Peyer's patch (tissue), 4 donors: ENCODE measurements at regions not wholly inside any gene's neighbourhood (a gene's known extent, or its start where the extent isn't known, plus 50 kb on each side); places are given as distances from the start of the nearest gene placed in this dataset.

Source experiments
- DNase-seq, 3 donors: peaks; one replicate each; pipeline ENCODE4 v3.0.0-alpha.2; 2017 to 2019
- H3K27ac ChIP-seq, 4 donors: fragments of 200-600 bp; sonication (generic); one replicate each; pipeline ENCODE4 v1.5.1; 2016 to 2019
- H3K27me3 ChIP-seq, 2 donors: fragments of 200-600 bp; sonication (generic); one replicate each; pipeline ENCODE4 v1.5.1; 2019
- H3K36me3 ChIP-seq, 3 donors: fragments of 200-600 bp; sonication (generic); one replicate each; pipeline ENCODE4 v1.5.1; 2016 to 2019
- H3K4me1 ChIP-seq, 4 donors: fragments of 200-600 bp; sonication (generic); one replicate each; pipeline ENCODE4 v1.5.1; 2016 to 2019
- H3K4me3 ChIP-seq, 4 donors: fragments of 200-600 bp; sonication (generic); 1 replicate in 3 of 4; 2 replicates in 1 of 4; pipeline ENCODE4 v1.5.1; 2016 to 2019; ENCODE audit warnings: mild to moderate bottlenecking in 1 of 4
- H3K9me3 ChIP-seq, 4 donors: fragments of 200-600 bp; sonication (generic); one replicate each; pipeline ENCODE4 v1.5.1; 2016 to 2019; ENCODE audit warnings: mild to moderate bottlenecking in 1 of 4
- CTCF ChIP-seq, 6 experiments: fragments of 450-650 bp in 4 of 6; fragments of 200-600 bp in 2 of 6; sonication (generic) in 1 of 6; IDR thresholded peaks; one replicate each; pipeline ENCODE4 v1.5.1; 2017 to 2019; ENCODE audit warnings: antibody characterized with exemption in 6 of 6, mild to moderate bottlenecking in 3 of 6, moderate library complexity in 1 of 6
- POLR2A ChIP-seq, 2 donors: fragments of 450-650 bp; IDR thresholded peaks; one replicate each; pipeline ENCODE4 v1.5.1; 2017; ENCODE audit warnings: antibody characterized with exemption in 2 of 2, mild to moderate bottlenecking in 2 of 2, moderate library complexity in 2 of 2

- H3K27me3 ChIP-seq = no peaks in the 10 kb centered on the region
- TF ChIP-seq POLR2A (IDR thresholded peaks at IDR 0.05) (no peak), CTCF (IDR thresholded peaks at IDR 0.05) (no peak)
- no peaks in the 10 kb centered on the region for H3K36me3 ChIP-seq
- no peak for DNase-seq
- no peak overlapping the region for H3K27ac ChIP-seq
- no peaks in the 10 kb centered on the region for H3K9me3 ChIP-seq
- no peak overlapping the region for H3K4me3 ChIP-seq
- no peaks in the 10 kb centered on the region for H3K4me1 ChIP-seq
Measured at GRCh38 chr6:92363111-92363510, 1056.2 kb downstream of the EPHA7 start.

GRCh38 chr6:92362404-92362803 is 1057.0 kb downstream of the EPHA7 start:
- H3K9me3 ChIP-seq = no peaks in the 10 kb centered on the region
- no peak for DNase-seq

GRCh38 chr6:92361990-92362389 is 1057.4 kb downstream of the EPHA7 start:
- Histone ChIP-seq H3K27ac (no peak overlapping the region), H3K4me3 (no peak overlapping the region), H3K4me1 (no peaks in the 10 kb centered on the region), H3K36me3 (no peaks in the 10 kb centered on the region), H3K9me3 (no peaks in the 10 kb centered on the region), H3K27me3 (no peaks in the 10 kb centered on the region)
- TF ChIP-seq POLR2A (IDR thresholded peaks at IDR 0.05) (no peak), CTCF (IDR thresholded peaks at IDR 0.05) (no peak)
- no peak for DNase-seq

More at GRCh38 chr6:92362404-92362803, 1057.0 kb downstream of the EPHA7 start:
- H3K4me1 ChIP-seq = no peaks in the 10 kb centered on the region
- TF ChIP-seq CTCF (IDR thresholded peaks at IDR 0.05) (no peak), POLR2A (IDR thresholded peaks at IDR 0.05) (no peak)
- H3K27me3 ChIP-seq = no peaks in the 10 kb centered on the region
- no peak overlapping the region for H3K4me3 ChIP-seq
- no peaks in the 10 kb centered on the region for H3K36me3 ChIP-seq
- H3K27ac ChIP-seq = no peak overlapping the region

GRCh38 chr6:92354270-92354829 is 1065.0 kb downstream of the EPHA7 start:
- no peak for TF ChIP-seq CTCF (IDR thresholded peaks at IDR 0.05)
- TF ChIP-seq POLR2A (IDR thresholded peaks at IDR 0.05) = no peak
- H3K27me3 ChIP-seq = no peaks in the 10 kb centered on the region
- H3K9me3 ChIP-seq = no peaks in the 10 kb centered on the region
- no peak overlapping the region for H3K4me3 ChIP-seq
- H3K4me1 ChIP-seq = no peaks in the 10 kb centered on the region
- DNase-seq = no peak
- no peaks in the 10 kb centered on the region for H3K36me3 ChIP-seq
- H3K27ac ChIP-seq = no peak overlapping the region

- TF ChIP-seq POLR2A (IDR thresholded peaks at IDR 0.05) = no peak
- no peak for TF ChIP-seq CTCF (IDR thresholded peaks at IDR 0.05)
- no peaks in the 10 kb centered on the region for H3K4me1 ChIP-seq
- H3K27me3 ChIP-seq = no peaks in the 10 kb centered on the region
- no peaks in the 10 kb centered on the region for H3K36me3 ChIP-seq
- no peaks in the 10 kb centered on the region for H3K9me3 ChIP-seq
- H3K4me3 ChIP-seq = no peak overlapping the region
- no peak overlapping the region for H3K27ac ChIP-seq
- DNase-seq = no peak
Measured at GRCh38 chr6:92352130-92352529, 1067.2 kb downstream of the EPHA7 start.

GRCh38 chr6:92341201-92341600 is 1078.2 kb downstream of the EPHA7 start:
- no peak for DNase-seq

More at GRCh38 chr6:92341201-92341600, 1078.2 kb downstream of the EPHA7 start:
- Histone ChIP-seq H3K36me3 (no peaks in the 10 kb centered on the region), H3K27ac (no peak overlapping the region), H3K27me3 (no peaks in the 10 kb centered on the region), H3K9me3 (no peaks in the 10 kb centered on the region), H3K4me1 (no peaks in the 10 kb centered on the region), H3K4me3 (no peak overlapping the region)
- TF ChIP-seq CTCF (IDR thresholded peaks at IDR 0.05) (no peak), POLR2A (IDR thresholded peaks at IDR 0.05) (no peak)
